ENCODE measurements at regions not wholly inside any gene's neighbourhood (a gene's known extent, or its start where the extent isn't known, plus 50 kb on each side); places are given as distances from the start of the nearest gene placed in this dataset.
A peak's percentile ranks its signal among the peaks of the same experiment; 100 is the strongest.

- H3K36me3 ChIP-seq: no peaks in the 10 kb centered on the region
- no peaks in the 10 kb centered on the region for H3K27me3 ChIP-seq
- no peak overlapping the region for H3K4me3 ChIP-seq
- no peak for DNase-seq
- H3K9me3 ChIP-seq: no peaks in the 10 kb centered on the region
Observed at GRCh38 chr3:23002836-23003732, 200.0 kb upstream of the UBE2E2 start.

- no peak for DNase-seq
- Histone ChIP-seq H3K4me3 (no peak overlapping the region), H3K27me3 (no peaks in the 10 kb centered on the region), H3K9me3 (no peaks in the 10 kb centered on the region), H3K36me3 (no peaks in the 10 kb centered on the region)
Observed at GRCh38 chr3:23003733-23004046, 199.4 kb upstream of the UBE2E2 start.

- no peaks in the 10 kb centered on the region for H3K9me3 ChIP-seq
- H3K36me3 ChIP-seq: no peaks in the 10 kb centered on the region
- H3K27me3 ChIP-seq: no peaks in the 10 kb centered on the region
- H3K4me3 ChIP-seq: no peak overlapping the region
- DNase-seq: no peak
Observed at GRCh38 chr3:23004971-23005370, 198.2 kb upstream of the UBE2E2 start.

- Histone ChIP-seq H3K27me3 (no peaks in the 10 kb centered on the region), H3K4me3 (no peak overlapping the region), H3K36me3 (no peaks in the 10 kb centered on the region), H3K9me3 (no peaks in the 10 kb centered on the region)
- peak; percentile 41 for DNase-seq
Observed at GRCh38 chr3:23017801-23018200, 185.3 kb upstream of the UBE2E2 start.

- Histone ChIP-seq H3K36me3 (no peaks in the 10 kb centered on the region), H3K4me3 (no peak overlapping the region), H3K27me3 (no peaks in the 10 kb centered on the region), H3K9me3 (no peaks in the 10 kb centered on the region)
- DNase-seq: peak; percentile 49
Observed at GRCh38 chr3:23019596-23020300, 183.4 kb upstream of the UBE2E2 start.

GRCh38 chr3:23028294-23028693 lies 174.8 kb upstream of the UBE2E2 start:
- Histone ChIP-seq H3K36me3 (no peaks in the 10 kb centered on the region), H3K4me3 (no peak overlapping the region), H3K27me3 (no peaks in the 10 kb centered on the region; the same call in 1 of the 2 replicates), H3K9me3 (no peaks in the 10 kb centered on the region)
- no peak for DNase-seq

GRCh38 chr3:23029001-23029400 lies 174.1 kb upstream of the UBE2E2 start:
- no peak for DNase-seq

GRCh38 chr3:23035927-23036640 lies 167.0 kb upstream of the UBE2E2 start:
- Histone ChIP-seq H3K36me3 (no peaks in the 10 kb centered on the region), H3K9me3 (no peaks in the 10 kb centered on the region), H3K27me3 (no peaks in the 10 kb centered on the region), H3K4me3 (no peak overlapping the region)
- DNase-seq: no peak

More at GRCh38 chr3:23029001-23029400, 174.1 kb upstream of the UBE2E2 start:
- Histone ChIP-seq H3K36me3 (no peaks in the 10 kb centered on the region), H3K4me3 (no peak overlapping the region), H3K27me3 (no peaks in the 10 kb centered on the region; the same call in 1 of the 2 replicates), H3K9me3 (no peaks in the 10 kb centered on the region)

GRCh38 chr3:23036728-23037127 lies 166.4 kb upstream of the UBE2E2 start:
- H3K36me3 ChIP-seq: no peaks in the 10 kb centered on the region
- no peak for DNase-seq
- H3K9me3 ChIP-seq: no peaks in the 10 kb centered on the region
- H3K27me3 ChIP-seq: no peaks in the 10 kb centered on the region
- H3K4me3 ChIP-seq: no peak overlapping the region

GRCh38 chr3:23038471-23038870 lies 164.7 kb upstream of the UBE2E2 start:
- Histone ChIP-seq H3K27me3 (no peaks in the 10 kb centered on the region), H3K4me3 (no peak overlapping the region), H3K36me3 (no peaks in the 10 kb centered on the region), H3K9me3 (no peaks in the 10 kb centered on the region)
- no peak for DNase-seq

GRCh38 chr3:23041918-23042696 lies 161.0 kb upstream of the UBE2E2 start:
- peak; percentile 15 for DNase-seq
- no peak overlapping the region for H3K4me3 ChIP-seq
- H3K36me3 ChIP-seq: no peaks in the 10 kb centered on the region
- no peaks in the 10 kb centered on the region for H3K9me3 ChIP-seq
- no peaks in the 10 kb centered on the region for H3K27me3 ChIP-seq

- no peaks in the 10 kb centered on the region for H3K36me3 ChIP-seq
- no peak overlapping the region for H3K4me3 ChIP-seq
- DNase-seq: no peak
- H3K27me3 ChIP-seq: no peaks in the 10 kb centered on the region
- H3K9me3 ChIP-seq: no peaks in the 10 kb centered on the region
Observed at GRCh38 chr3:23044463-23044862, 158.7 kb upstream of the UBE2E2 start.

GRCh38 chr3:23046536-23046935 lies 156.6 kb upstream of the UBE2E2 start:
- H3K4me3 ChIP-seq: no peak overlapping the region
- no peaks in the 10 kb centered on the region for H3K36me3 ChIP-seq
- no peak for DNase-seq
- H3K9me3 ChIP-seq: no peaks in the 10 kb centered on the region
- H3K27me3 ChIP-seq: no peaks in the 10 kb centered on the region

- Histone ChIP-seq H3K4me3 (no peak overlapping the region), H3K27me3 (no peaks in the 10 kb centered on the region), H3K9me3 (no peaks in the 10 kb centered on the region), H3K36me3 (no peaks in the 10 kb centered on the region)
- DNase-seq: no peak
Observed at GRCh38 chr3:23051240-23052140, 151.6 kb upstream of the UBE2E2 start.

- no peaks in the 10 kb centered on the region for H3K9me3 ChIP-seq
- no peaks in the 10 kb centered on the region for H3K36me3 ChIP-seq
- H3K4me3 ChIP-seq: no peak overlapping the region
- H3K27me3 ChIP-seq: no peaks in the 10 kb centered on the region
- no peak for DNase-seq
Observed at GRCh38 chr3:23052208-23052607, 150.9 kb upstream of the UBE2E2 start.

GRCh38 chr3:23052620-23053019 lies 150.5 kb upstream of the UBE2E2 start:
- H3K27me3 ChIP-seq: no peaks in the 10 kb centered on the region
- no peak for DNase-seq
- H3K4me3 ChIP-seq: no peak overlapping the region
- H3K36me3 ChIP-seq: no peaks in the 10 kb centered on the region
- no peaks in the 10 kb centered on the region for H3K9me3 ChIP-seq

Measured in MG63 (cell line).